ENCODE measurements at regions not wholly inside any gene's neighbourhood (a gene's known extent, or its start where the extent isn't known, plus 50 kb on each side); places are given as distances from the start of the nearest gene placed in this dataset.
A peak's percentile ranks its signal among the peaks of the same experiment; 100 is the strongest.
"Not testable (repeated sequence)": the region's sequence is repeated elsewhere in the genome, so short reads cannot be mapped to it uniquely, and the experiment has no call there.

- DNase-seq (ENCODE audit: low spot score), result peak; percentile 90
- intact Hi-C loops (cut with DNase I), result not testable (repeated sequence)
These were observed 198.4 kb downstream of the LAT start for GRCh38 chr16:29182940-29183868.

- intact Hi-C loops (cut with DNase I), result no loop called here
- DNase-seq (ENCODE audit: low spot score), result peak; percentile 82
These were observed 197.6 kb downstream of the LAT start for GRCh38 chr16:29182501-29182900.

- intact Hi-C loops (cut with DNase I), result not testable (repeated sequence)
- peak; percentile 76 for DNase-seq (ENCODE audit: low spot score)
These were observed 197.1 kb downstream of the LAT start for GRCh38 chr16:29181921-29182411.

GRCh38 chr16:29181254-29181780 is 196.5 kb downstream of the LAT start:
- peak; percentile 80 for DNase-seq (ENCODE audit: low spot score)
- intact Hi-C loops (cut with DNase I), result not testable (repeated sequence)

- DNase-seq (ENCODE audit: low spot score), result not testable (repeated sequence)
These were observed 195.4 kb downstream of the LAT start for GRCh38 chr16:29180206-29180600.

GRCh38 chr16:29179401-29180205 is 194.8 kb downstream of the LAT start:
- peak; percentile 86 for DNase-seq (ENCODE audit: low spot score)
- intact Hi-C loops (cut with DNase I), result not testable (repeated sequence)

More at GRCh38 chr16:29180206-29180600, 195.4 kb downstream of the LAT start:
- intact Hi-C loops (cut with DNase I), result not testable (repeated sequence)

- intact Hi-C loops (cut with DNase I), result not testable (repeated sequence)
- peak; percentile 95 for DNase-seq (ENCODE audit: low spot score)
These were observed 193.3 kb downstream of the LAT start for GRCh38 chr16:29177888-29178726.

- peak; percentile 87 for DNase-seq (ENCODE audit: low spot score)
- intact Hi-C loops (cut with DNase I), result not testable (repeated sequence)
These were observed 192.5 kb downstream of the LAT start for GRCh38 chr16:29177203-29177887.

- intact Hi-C loops (cut with DNase I); DNase-seq (ENCODE audit: low spot score): not testable (repeated sequence)
These were observed 192.0 kb downstream of the LAT start for GRCh38 chr16:29176822-29177202.

- DNase-seq (ENCODE audit: low spot score), result peak; percentile 46
- intact Hi-C loops (cut with DNase I), result not testable (repeated sequence)
These were observed 191.3 kb downstream of the LAT start for GRCh38 chr16:29176154-29176470.

GRCh38 chr16:29175411-29176153 is 190.7 kb downstream of the LAT start:
- intact Hi-C loops (cut with DNase I), result not testable (repeated sequence)
- peak; percentile 56 for DNase-seq (ENCODE audit: low spot score)

- DNase-seq (ENCODE audit: low spot score), result peak; percentile 23
These were observed 188.8 kb downstream of the LAT start for GRCh38 chr16:29173371-29174305.

GRCh38 chr16:29172098-29172724 is 187.4 kb downstream of the LAT start:
- DNase-seq (ENCODE audit: low spot score), result peak; percentile 76
- intact Hi-C loops (cut with DNase I), result not testable (repeated sequence)

More at GRCh38 chr16:29173371-29174305, 188.8 kb downstream of the LAT start:
- intact Hi-C loops (cut with DNase I), result not testable (repeated sequence)

GRCh38 chr16:29171296-29171695 is 186.4 kb downstream of the LAT start:
- DNase-seq (ENCODE audit: low spot score), result peak; percentile 34
- intact Hi-C loops (cut with DNase I), result not testable (repeated sequence)

- DNase-seq (ENCODE audit: low spot score); intact Hi-C loops (cut with DNase I): not testable (repeated sequence)
These were observed 185.7 kb downstream of the LAT start for GRCh38 chr16:29170393-29171119.

All from posterior vena cava (tissue), 2 donors.